Fibroblast of lung (primary cell): ENCODE measurements at regions not wholly inside any gene's neighbourhood (a gene's known extent, or its start where the extent isn't known, plus 50 kb on each side); places are given as distances from the start of the nearest gene placed in this dataset.
A peak's percentile ranks its signal among the peaks of the same experiment; 100 is the strongest.

Experiments used
- DNase-seq, 2 donors: peaks; one replicate each; pipeline versions ENCODE4 v3.0.0 to v3.0.0-alpha.2; 2010; ENCODE audit warnings: low read depth in 2 of 2
- H2AFZ ChIP-seq: 2 replicates; pipeline ENCODE4 v1.5.1; 2012; ENCODE audit warnings: low read length, control low read depth, inconsistent platforms
- H3K27ac ChIP-seq: 2 replicates; pipeline ENCODE4 v1.5.1; 2011; ENCODE audit warnings: low read length, control low read depth; ENCODE audit not compliant: insufficient read depth
- H3K27me3 ChIP-seq: 2 replicates; pipeline ENCODE4 v1.5.1; 2011; ENCODE audit warnings: mild to moderate bottlenecking, low read length; ENCODE audit not compliant: control insufficient read depth, insufficient read depth
- H3K36me3 ChIP-seq: 2 replicates; pipeline ENCODE4 v1.5.1; 2011; ENCODE audit warnings: low read length; ENCODE audit not compliant: control insufficient read depth, insufficient read depth
- H3K4me1 ChIP-seq: 2 replicates; pipeline ENCODE4 v1.5.1; 2011; ENCODE audit warnings: low read length; ENCODE audit not compliant: control insufficient read depth, insufficient read depth; ENCODE audit errors: extremely low read depth
- H3K4me2 ChIP-seq: 2 replicates; pipeline ENCODE4 v1.5.1; 2011; ENCODE audit warnings: low read length, control low read depth; ENCODE audit not compliant: insufficient read depth; ENCODE audit errors: extremely low read depth
- H3K4me3 ChIP-seq, 4 experiments: fragments of 200-600 bp in 1 of 4; sonication (generic) in 1 of 4; replicated peaks in 1 of 4; 2 replicates each; pipeline ENCODE4 v1.5.1; 2011 to 2016; ENCODE audit warnings: low read length in 4 of 4, low read depth in 3 of 4, mild to moderate bottlenecking in 3 of 4, control low read depth in 2 of 4, inconsistent platforms in 1 of 4, mixed read lengths in 1 of 4; ENCODE audit not compliant: insufficient read depth in 1 of 4; ENCODE audit errors: control extremely low read depth in 1 of 4
- H3K79me2 ChIP-seq: 2 replicates; pipeline ENCODE4 v1.5.1; 2012; ENCODE audit warnings: mild to moderate bottlenecking, low read length, inconsistent platforms; ENCODE audit not compliant: control insufficient read depth, insufficient read depth
- H3K9ac ChIP-seq: 2 replicates; pipeline ENCODE4 v1.5.1; 2011; ENCODE audit warnings: mild to moderate bottlenecking, low read length, control low read depth; ENCODE audit not compliant: insufficient read depth
- H3K9me3 ChIP-seq: 2 replicates; pipeline ENCODE4 v1.5.1; 2012; ENCODE audit warnings: low read depth, low read length; ENCODE audit not compliant: control insufficient read depth, insufficient read depth
- H4K20me1 ChIP-seq: 2 replicates; pipeline ENCODE4 v1.5.1; 2011; ENCODE audit warnings: low read length; ENCODE audit not compliant: control insufficient read depth, insufficient read depth; ENCODE audit errors: extremely low read depth
- CTCF ChIP-seq, 2 donors: IDR thresholded peaks in 1 of 2; conservative IDR thresholded peaks in 1 of 2; 1 replicate in 1 of 2; 2 replicates in 1 of 2; pipeline ENCODE4 v1.5.1; 2011 to 2012; ENCODE audit warnings: low read length in 2 of 2, control low read depth in 1 of 2, inconsistent platforms in 1 of 2, low read depth in 1 of 2, mild to moderate bottlenecking in 1 of 2
- EZH2 ChIP-seq: IDR thresholded peaks from 2 replicates; pipeline ENCODE4 v1.5.1; 2012; ENCODE audit warnings: low read length, control low read depth, mild to moderate bottlenecking; ENCODE audit errors: missing control alignments

GRCh38 chr1:208848854-208849253 lies 604.7 kb upstream of the PLXNA2 start:
- H3K9ac ChIP-seq, result no peak overlapping the region
- no peak overlapping the region for H3K4me3 ChIP-seq
- TF ChIP-seq EZH2 (no peak), CTCF (conservative IDR thresholded peaks at IDR 0.05 in 1 of 2, IDR thresholded peaks at IDR 0.05 in 1 of 2; ENCODE audit: low read depth in 1 of 2, low read length in 2 of 2) (no peak)
- no peaks in the 10 kb centered on the region for H3K36me3 ChIP-seq
- H3K79me2 ChIP-seq, result no peaks in the 10 kb centered on the region
- no peak overlapping the region for H3K27ac ChIP-seq
- no peaks in the 10 kb centered on the region for H3K4me1 ChIP-seq
- no peaks in the 10 kb centered on the region for H3K9me3 ChIP-seq
- peak in 1 of 2 donors; percentile 36 for DNase-seq
- H3K27me3 ChIP-seq, result no peaks in the 10 kb centered on the region
- H3K4me2 ChIP-seq, result no peak overlapping the region
- no peak overlapping the region for H2AFZ ChIP-seq
- no peaks in the 10 kb centered on the region for H4K20me1 ChIP-seq

GRCh38 chr1:208850442-208850841 lies 606.3 kb upstream of the PLXNA2 start:
- Histone ChIP-seq H4K20me1 (no peaks in the 10 kb centered on the region), H3K27ac (no peak overlapping the region), H3K9me3 (no peaks in the 10 kb centered on the region), H3K27me3 (no peaks in the 10 kb centered on the region), H3K4me2 (no peak overlapping the region), H3K36me3 (no peaks in the 10 kb centered on the region), H3K79me2 (no peaks in the 10 kb centered on the region), H3K4me3 (no peak overlapping the region), H3K9ac (no peak overlapping the region), H2AFZ (no peak overlapping the region), H3K4me1 (no peaks in the 10 kb centered on the region)
- TF ChIP-seq CTCF (conservative IDR thresholded peaks at IDR 0.05 in 1 of 2, IDR thresholded peaks at IDR 0.05 in 1 of 2; ENCODE audit: low read depth in 1 of 2, low read length in 2 of 2), result no peak
- TF ChIP-seq EZH2, result no peak
- DNase-seq, result no peak

- TF ChIP-seq EZH2 (no peak), CTCF (conservative IDR thresholded peaks at IDR 0.05 in 1 of 2, IDR thresholded peaks at IDR 0.05 in 1 of 2; ENCODE audit: low read depth in 1 of 2, low read length in 2 of 2) (no peak)
- no peaks in the 10 kb centered on the region for H3K4me1 ChIP-seq
- H3K79me2 ChIP-seq, result no peaks in the 10 kb centered on the region
- no peak overlapping the region for H3K4me2 ChIP-seq
- DNase-seq, result no peak
- H3K4me3 ChIP-seq, result no peak overlapping the region
- no peaks in the 10 kb centered on the region for H3K36me3 ChIP-seq
- H3K9ac ChIP-seq, result no peak overlapping the region
- H3K9me3 ChIP-seq, result no peaks in the 10 kb centered on the region
- no peak overlapping the region for H3K27ac ChIP-seq
- H2AFZ ChIP-seq, result no peak overlapping the region
- H3K27me3 ChIP-seq, result no peaks in the 10 kb centered on the region
- H4K20me1 ChIP-seq, result no peaks in the 10 kb centered on the region
Measured at GRCh38 chr1:208851366-208851765, 607.2 kb upstream of the PLXNA2 start.
